Gastrocnemius medialis (tissue), 4 donors: ENCODE measurements at regions not wholly inside any gene's neighbourhood (a gene's known extent, or its start where the extent isn't known, plus 50 kb on each side); places are given as distances from the start of the nearest gene placed in this dataset.

Experiments used
- ATAC-seq, 2 donors: fragments of 150-250 bp; one replicate each; pipeline ENCODE4 v1.9.1; 2016
- DNase-seq, 2 donors: peaks; one replicate each; pipeline ENCODE4 v3.0.0-alpha.2; 2019
- H3K27ac ChIP-seq, 4 donors: fragments of 200-600 bp; sonication (generic); 1 replicate in 1 of 4; 2 replicates in 3 of 4; pipeline ENCODE4 v1.5.1; 2016 to 2018; ENCODE audit warnings: mild to moderate bottlenecking in 2 of 4, moderate library complexity in 1 of 4
- H3K27me3 ChIP-seq, 3 donors: fragments of 200-600 bp; sonication (generic) in 2 of 3; 1 replicate in 1 of 3; 2 replicates in 2 of 3; pipeline versions ENCODE4 v1.5.1 to v1.6.0; 2016 to 2019; ENCODE audit warnings: mild to moderate bottlenecking in 1 of 3, moderate library complexity in 1 of 3
- H3K36me3 ChIP-seq, 2 donors: fragments of 200-600 bp; sonication (generic) in 1 of 2; one replicate each; pipeline ENCODE4 v1.5.1; 2017 to 2018
- H3K4me1 ChIP-seq, 2 donors: fragments of 200-600 bp; sonication (generic) in 1 of 2; one replicate each; pipeline ENCODE4 v1.5.1; 2016 to 2017; ENCODE audit warnings: mild to moderate bottlenecking in 2 of 2
- H3K4me3 ChIP-seq, 4 donors: fragments of 200-600 bp; sonication (generic) in 3 of 4; 1 replicate in 1 of 4; 2 replicates in 3 of 4; pipeline ENCODE4 v1.5.1; 2016 to 2019; ENCODE audit warnings: mild to moderate bottlenecking in 2 of 4
- H3K9me3 ChIP-seq, 3 donors: fragments of 200-600 bp; sonication (generic) in 2 of 3; 1 replicate in 1 of 3; 2 replicates in 2 of 3; pipeline ENCODE4 v1.5.1; 2016 to 2019
- CTCF ChIP-seq, 5 experiments: fragments of 450-650 bp in 3 of 5; fragments of 200-600 bp in 2 of 5; sonication (generic) in 2 of 5; IDR thresholded peaks in 4 of 5; conservative IDR thresholded peaks in 1 of 5; 1 replicate in 4 of 5; 2 replicates in 1 of 5; pipeline ENCODE4 v1.5.1; 2016 to 2019; ENCODE audit warnings: antibody characterized with exemption in 5 of 5, mild to moderate bottlenecking in 3 of 5, moderate library complexity in 3 of 5
- POLR2A ChIP-seq, 2 donors: fragments of 450-650 bp; IDR thresholded peaks; one replicate each; pipeline ENCODE4 v1.6.1; 2017; ENCODE audit warnings: antibody characterized with exemption in 2 of 2, mild to moderate bottlenecking in 2 of 2, moderate library complexity in 2 of 2
- in situ Hi-C, 4 donors: fragments of 200-750 bp; cut with MboI; loops; one replicate each; pipeline versions ENCODE4 v1.15.0 to v1.8.0; 2017; ENCODE audit warnings: low sequenced_read_pairs in 4 of 4
- intact Hi-C: fragments of 100-400 bp; cut with DNase I; formaldehyde crosslinking; loops from one replicate; pipeline ENCODE4 v1.15.1; 2023; ENCODE audit warnings: low total_unique reads

GRCh38 chr3:80754969-80755368, 987.2 kb upstream of the ROBO1 start:
- in situ Hi-C loops, result no loop called here
- intact Hi-C loops, result no loop called here
- H3K27ac ChIP-seq, result no peak overlapping the region
- H3K4me3 ChIP-seq, result no peak overlapping the region
- no peaks in the 10 kb centered on the region for H3K27me3 ChIP-seq
- H3K9me3 ChIP-seq, result no peaks in the 10 kb centered on the region
- ATAC-seq, result no peak
- H3K4me1 ChIP-seq, result no peaks in the 10 kb centered on the region
- DNase-seq, result no peak
- no peak for TF ChIP-seq POLR2A (IDR thresholded peaks at IDR 0.05)
- no peak for TF ChIP-seq CTCF (IDR thresholded peaks at IDR 0.05 in 4 of 5, conservative IDR thresholded peaks at IDR 0.05 in 1 of 5)
- H3K36me3 ChIP-seq, result no peaks in the 10 kb centered on the region

DNA sequence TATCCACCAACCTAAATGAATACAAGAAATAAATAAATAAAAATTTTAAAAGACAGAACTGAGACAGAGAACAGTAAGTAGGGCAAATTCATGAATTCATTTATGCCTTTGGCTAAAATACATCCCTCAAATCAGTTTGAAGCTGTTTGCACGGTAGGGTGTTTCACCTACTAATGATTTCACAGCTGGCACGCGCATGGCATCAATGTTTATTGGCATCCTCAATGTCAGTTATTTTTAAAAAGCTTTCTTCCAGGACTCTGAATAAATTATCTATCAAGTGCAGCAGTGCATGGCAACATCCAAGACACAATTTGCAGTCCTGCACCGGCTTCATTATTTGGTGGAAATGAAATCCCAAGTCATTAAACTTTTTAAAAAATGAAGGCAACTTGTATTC, 985.2 kb upstream of the ROBO1 start:
- TF ChIP-seq POLR2A (IDR thresholded peaks at IDR 0.05) (no peak), CTCF (IDR thresholded peaks at IDR 0.05 in 4 of 5, conservative IDR thresholded peaks at IDR 0.05 in 1 of 5) (no peak)

GRCh38 chr3:80750637-80751036, 982.8 kb upstream of the ROBO1 start:
- Histone ChIP-seq H3K4me1 (no peaks in the 10 kb centered on the region), H3K27me3 (no peaks in the 10 kb centered on the region), H3K9me3 (no peaks in the 10 kb centered on the region), H3K4me3 (no peak overlapping the region), H3K27ac (no peak overlapping the region), H3K36me3 (no peaks in the 10 kb centered on the region)
- no peak for DNase-seq
- intact Hi-C loops (no loop called here), in situ Hi-C loops (no loop called here)
- TF ChIP-seq CTCF (IDR thresholded peaks at IDR 0.05 in 4 of 5, conservative IDR thresholded peaks at IDR 0.05 in 1 of 5) (no peak), POLR2A (IDR thresholded peaks at IDR 0.05) (no peak)
- no peak for ATAC-seq

More for the DNA sequence above, 985.2 kb upstream of the ROBO1 start:
- DNase-seq (no peak), ATAC-seq (no peak)
- Histone ChIP-seq H3K36me3 (no peaks in the 10 kb centered on the region), H3K9me3 (no peaks in the 10 kb centered on the region), H3K4me3 (no peak overlapping the region), H3K27ac (no peak overlapping the region), H3K27me3 (no peaks in the 10 kb centered on the region), H3K4me1 (no peaks in the 10 kb centered on the region)
- in situ Hi-C loops, result no loop called here
- intact Hi-C loops, result no loop called here

DNA sequence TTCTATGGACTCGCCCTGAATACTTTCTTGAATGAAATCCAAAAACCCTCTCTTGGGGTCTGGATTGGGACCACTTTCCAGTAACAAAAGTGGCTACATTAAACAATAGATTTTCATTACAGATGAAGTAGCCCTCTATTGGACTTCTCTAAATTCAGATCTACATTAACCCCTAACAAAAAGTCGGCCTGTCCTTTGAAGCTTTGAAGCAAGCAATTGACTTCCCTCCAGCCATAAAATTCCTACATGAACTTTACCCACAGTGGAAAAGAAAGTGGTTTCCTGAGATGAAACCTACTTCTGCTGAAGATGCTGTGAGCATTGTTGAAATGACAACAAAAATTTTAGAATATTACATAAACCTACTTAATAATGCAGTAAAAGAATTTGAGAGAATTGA, 967.1 kb upstream of the ROBO1 start:
- Histone ChIP-seq H3K27me3 (no peaks in the 10 kb centered on the region), H3K4me3 (no peak overlapping the region), H3K4me1 (no peaks in the 10 kb centered on the region), H3K27ac (no peak overlapping the region), H3K9me3 (peaks cover 0 to 3% (median 0%) of the 10 kb centered on the region in 3 donors), H3K36me3 (no peaks in the 10 kb centered on the region)
- in situ Hi-C loops (no loop called here), intact Hi-C loops (no loop called here)
- ATAC-seq, result no peak
- TF ChIP-seq CTCF (IDR thresholded peaks at IDR 0.05 in 4 of 5, conservative IDR thresholded peaks at IDR 0.05 in 1 of 5), result no peak
- TF ChIP-seq POLR2A (IDR thresholded peaks at IDR 0.05), result no peak
- DNase-seq, result no peak

DNA sequence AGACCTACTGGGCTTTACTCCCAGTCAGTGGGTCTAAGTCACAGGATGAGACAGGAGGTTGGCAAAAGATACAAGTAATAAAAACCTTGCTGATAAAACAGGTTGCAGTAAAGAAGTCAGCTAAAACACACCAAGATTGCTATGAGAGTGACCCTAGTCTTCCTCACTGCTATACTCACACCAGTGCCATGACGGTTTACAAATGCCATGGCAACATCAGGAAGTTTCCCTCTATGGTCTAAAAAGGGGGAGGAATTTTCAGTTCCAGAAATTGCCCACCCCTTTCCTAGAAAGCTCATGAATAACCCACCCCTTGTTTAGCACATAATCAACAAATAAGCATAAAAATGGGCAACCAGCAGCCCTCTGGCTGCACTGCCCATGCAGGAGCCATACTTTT, 966.7 kb upstream of the ROBO1 start:
- Histone ChIP-seq H3K36me3 (no peaks in the 10 kb centered on the region), H3K27ac (no peak overlapping the region), H3K4me3 (no peak overlapping the region), H3K9me3 (peaks cover 0 to 3% (median 0%) of the 10 kb centered on the region in 3 donors), H3K27me3 (no peaks in the 10 kb centered on the region), H3K4me1 (no peaks in the 10 kb centered on the region)
- TF ChIP-seq CTCF (IDR thresholded peaks at IDR 0.05 in 4 of 5, conservative IDR thresholded peaks at IDR 0.05 in 1 of 5) (no peak), POLR2A (IDR thresholded peaks at IDR 0.05) (no peak)
- ATAC-seq (no peak), DNase-seq (no peak)
- in situ Hi-C loops (no loop called here), intact Hi-C loops (no loop called here)
